GM18508 (cell line): ENCODE measurements at regions not wholly inside any gene's neighbourhood (a gene's known extent, or its start where the extent isn't known, plus 50 kb on each side); places are given as distances from the start of the nearest gene placed in this dataset.

Source experiments
- ATAC-seq: cut with Tn5 transposase; IDR thresholded peaks from one replicate; pipeline ENCODE4 v1.9.1; 2021; ENCODE audit warnings: moderate number of reproducible peaks; ENCODE audit not compliant: insufficient read depth, unreplicated experiment

- no peak for ATAC-seq
Measured at GRCh38 chr4:182973511-182973911, 56.3 kb upstream of the DCTD start.

DNA sequence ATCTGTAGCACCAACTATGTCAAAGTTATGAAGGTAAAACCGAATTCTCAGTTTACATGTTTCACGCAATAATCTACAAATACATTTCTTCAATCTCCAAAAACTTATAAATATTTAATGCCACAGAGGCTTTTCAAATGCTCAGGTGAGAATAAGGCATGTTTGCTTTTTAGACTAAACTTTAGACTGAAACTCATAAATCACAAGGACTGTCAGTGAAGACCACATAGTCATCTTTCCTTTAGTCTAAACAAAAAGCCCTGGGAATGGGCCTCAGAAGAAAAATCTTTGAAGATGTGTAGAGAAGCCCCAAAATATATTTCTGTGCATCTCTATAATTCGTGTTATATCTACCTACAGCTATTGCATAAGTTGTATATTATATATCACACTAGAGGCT, 54.5 kb upstream of the DCTD start:
- no peak for ATAC-seq

DNA sequence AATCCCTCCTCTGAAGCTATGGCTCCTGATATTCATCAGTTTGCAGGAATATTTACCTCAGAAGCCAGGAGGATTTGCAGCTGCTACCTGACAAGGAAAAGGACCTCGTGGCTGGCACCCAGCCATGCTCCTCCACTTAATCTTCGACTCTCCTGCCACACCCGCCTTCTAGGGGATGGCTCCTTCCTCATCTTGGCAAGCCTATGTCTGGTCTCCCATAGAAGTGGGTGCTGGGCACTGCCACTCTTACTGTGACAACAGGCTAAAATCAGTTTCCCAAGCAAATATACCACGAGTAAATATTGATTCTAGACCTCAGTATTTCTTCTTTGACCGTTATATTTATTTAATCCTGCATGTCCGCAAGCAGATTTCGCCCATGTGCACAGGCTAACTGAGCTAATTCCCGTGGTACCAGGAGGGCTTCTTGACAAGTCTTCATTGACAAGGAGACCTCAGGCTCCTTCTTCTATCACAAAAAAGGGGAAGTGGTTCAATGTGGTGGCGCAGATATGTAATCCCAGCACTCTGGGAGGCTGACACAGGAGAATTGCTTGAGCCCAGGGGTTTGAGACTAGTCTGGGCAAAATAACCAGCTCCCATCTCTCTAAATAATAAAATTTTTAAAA, 52.6 kb upstream of the DCTD start:
- ATAC-seq = no peak

- no peak for ATAC-seq
Measured at GRCh38 chr4:182968917-182969650, 51.9 kb upstream of the DCTD start.

GRCh38 chr4:182967403-182967802, 50.2 kb upstream of the DCTD start:
- ATAC-seq = no peak
